Gastrocnemius medialis (tissue), 4 donors: ENCODE measurements at regions not wholly inside any gene's neighbourhood (a gene's known extent, or its start where the extent isn't known, plus 50 kb on each side); places are given as distances from the start of the nearest gene placed in this dataset.

ENCODE experiments used
- ATAC-seq, 2 donors: fragments of 150-250 bp; one replicate each; pipeline ENCODE4 v1.9.1; 2016
- DNase-seq, 2 donors: peaks; one replicate each; pipeline ENCODE4 v3.0.0-alpha.2; 2019
- H3K27ac ChIP-seq, 4 donors: fragments of 200-600 bp; sonication (generic); 1 replicate in 1 of 4; 2 replicates in 3 of 4; pipeline ENCODE4 v1.5.1; 2016 to 2018; ENCODE audit warnings: mild to moderate bottlenecking in 2 of 4, moderate library complexity in 1 of 4
- H3K27me3 ChIP-seq, 3 donors: fragments of 200-600 bp; sonication (generic) in 2 of 3; 1 replicate in 1 of 3; 2 replicates in 2 of 3; pipeline versions ENCODE4 v1.5.1 to v1.6.0; 2016 to 2019; ENCODE audit warnings: mild to moderate bottlenecking in 1 of 3, moderate library complexity in 1 of 3
- H3K36me3 ChIP-seq, 2 donors: fragments of 200-600 bp; sonication (generic) in 1 of 2; one replicate each; pipeline ENCODE4 v1.5.1; 2017 to 2018
- H3K4me1 ChIP-seq, 2 donors: fragments of 200-600 bp; sonication (generic) in 1 of 2; one replicate each; pipeline ENCODE4 v1.5.1; 2016 to 2017; ENCODE audit warnings: mild to moderate bottlenecking in 2 of 2
- H3K4me3 ChIP-seq, 4 donors: fragments of 200-600 bp; sonication (generic) in 3 of 4; 1 replicate in 1 of 4; 2 replicates in 3 of 4; pipeline ENCODE4 v1.5.1; 2016 to 2019; ENCODE audit warnings: mild to moderate bottlenecking in 2 of 4
- H3K9me3 ChIP-seq, 3 donors: fragments of 200-600 bp; sonication (generic) in 2 of 3; 1 replicate in 1 of 3; 2 replicates in 2 of 3; pipeline ENCODE4 v1.5.1; 2016 to 2019
- CTCF ChIP-seq, 5 experiments: fragments of 450-650 bp in 3 of 5; fragments of 200-600 bp in 2 of 5; sonication (generic) in 2 of 5; IDR thresholded peaks in 4 of 5; conservative IDR thresholded peaks in 1 of 5; 1 replicate in 4 of 5; 2 replicates in 1 of 5; pipeline ENCODE4 v1.5.1; 2016 to 2019; ENCODE audit warnings: antibody characterized with exemption in 5 of 5, mild to moderate bottlenecking in 3 of 5, moderate library complexity in 3 of 5
- POLR2A ChIP-seq, 2 donors: fragments of 450-650 bp; IDR thresholded peaks; one replicate each; pipeline ENCODE4 v1.6.1; 2017; ENCODE audit warnings: antibody characterized with exemption in 2 of 2, mild to moderate bottlenecking in 2 of 2, moderate library complexity in 2 of 2
- in situ Hi-C, 4 donors: fragments of 200-750 bp; cut with MboI; loops; one replicate each; pipeline versions ENCODE4 v1.15.0 to v1.8.0; 2017; ENCODE audit warnings: low sequenced_read_pairs in 4 of 4
- intact Hi-C: fragments of 100-400 bp; cut with DNase I; formaldehyde crosslinking; loops from one replicate; pipeline ENCODE4 v1.15.1; 2023; ENCODE audit warnings: low total_unique reads

- no peak for ATAC-seq
Observed at GRCh38 chr16:54712866-54713265, 217.8 kb upstream of the IRX5 start.

GRCh38 chr16:54707813-54708212, 222.9 kb upstream of the IRX5 start:
- ATAC-seq, result no peak
- intact Hi-C loops, result no loop called here
- in situ Hi-C loops, result no loop called here
- Histone ChIP-seq H3K4me1 (no peaks in the 10 kb centered on the region), H3K36me3 (no peaks in the 10 kb centered on the region), H3K27me3 (no peaks in the 10 kb centered on the region), H3K27ac (no peak overlapping the region), H3K9me3 (no peaks in the 10 kb centered on the region), H3K4me3 (no peak overlapping the region)
- TF ChIP-seq CTCF (IDR thresholded peaks at IDR 0.05 in 4 of 5, conservative IDR thresholded peaks at IDR 0.05 in 1 of 5) (no peak), POLR2A (IDR thresholded peaks at IDR 0.05) (no peak)
- no peak for DNase-seq

More at GRCh38 chr16:54712866-54713265, 217.8 kb upstream of the IRX5 start:
- in situ Hi-C loops (no loop called here), intact Hi-C loops (no loop called here)
- TF ChIP-seq CTCF (IDR thresholded peaks at IDR 0.05 in 4 of 5, conservative IDR thresholded peaks at IDR 0.05 in 1 of 5) (no peak), POLR2A (IDR thresholded peaks at IDR 0.05) (no peak)
- no peak overlapping the region for H3K27ac ChIP-seq
- no peaks in the 10 kb centered on the region for H3K36me3 ChIP-seq
- H3K4me3 ChIP-seq, result no peak overlapping the region
- no peaks in the 10 kb centered on the region for H3K9me3 ChIP-seq
- no peaks in the 10 kb centered on the region for H3K4me1 ChIP-seq
- no peaks in the 10 kb centered on the region for H3K27me3 ChIP-seq
- DNase-seq, result no peak

- in situ Hi-C loops (no loop called here), intact Hi-C loops (no loop called here)
- no peak for TF ChIP-seq CTCF (IDR thresholded peaks at IDR 0.05 in 4 of 5, conservative IDR thresholded peaks at IDR 0.05 in 1 of 5)
- TF ChIP-seq POLR2A (IDR thresholded peaks at IDR 0.05), result no peak
- Histone ChIP-seq H3K9me3 (no peaks in the 10 kb centered on the region), H3K27ac (no peak overlapping the region), H3K4me3 (no peak overlapping the region), H3K27me3 (no peaks in the 10 kb centered on the region), H3K4me1 (no peaks in the 10 kb centered on the region), H3K36me3 (no peaks in the 10 kb centered on the region)
- no peak for ATAC-seq
- DNase-seq, result no peak
Observed at GRCh38 chr16:54706406-54706805, 224.3 kb upstream of the IRX5 start.

- DNase-seq, result no peak
- H3K27me3 ChIP-seq, result no peaks in the 10 kb centered on the region
- no peak overlapping the region for H3K27ac ChIP-seq
- no peak overlapping the region for H3K4me3 ChIP-seq
- H3K36me3 ChIP-seq, result no peaks in the 10 kb centered on the region
- no peaks in the 10 kb centered on the region for H3K9me3 ChIP-seq
- no peak for ATAC-seq
- TF ChIP-seq POLR2A (IDR thresholded peaks at IDR 0.05) (no peak), CTCF (IDR thresholded peaks at IDR 0.05 in 4 of 5, conservative IDR thresholded peaks at IDR 0.05 in 1 of 5) (no peak)
- intact Hi-C loops, result no loop called here
- in situ Hi-C loops, result no loop called here
- no peaks in the 10 kb centered on the region for H3K4me1 ChIP-seq
Observed at GRCh38 chr16:54703339-54703738, 227.3 kb upstream of the IRX5 start.

GRCh38 chr16:54699656-54700055, 231.0 kb upstream of the IRX5 start:
- TF ChIP-seq POLR2A (IDR thresholded peaks at IDR 0.05), result no peak
- no peak for TF ChIP-seq CTCF (IDR thresholded peaks at IDR 0.05 in 4 of 5, conservative IDR thresholded peaks at IDR 0.05 in 1 of 5)

More at GRCh38 chr16:54699656-54700055, 231.0 kb upstream of the IRX5 start:
- Histone ChIP-seq H3K4me3 (no peak overlapping the region), H3K4me1 (no peaks in the 10 kb centered on the region), H3K27me3 (peaks cover 0 to 2% (median 0%) of the 10 kb centered on the region in 3 donors), H3K27ac (no peak overlapping the region), H3K36me3 (no peaks in the 10 kb centered on the region), H3K9me3 (no peaks in the 10 kb centered on the region)
- intact Hi-C loops, result no loop called here
- in situ Hi-C loops, result no loop called here
- no peak for DNase-seq
- ATAC-seq, result no peak
